HG03060 (cell line): ENCODE measurements at regions not wholly inside any gene's neighbourhood (a gene's known extent, or its start where the extent isn't known, plus 50 kb on each side); places are given as distances from the start of the nearest gene placed in this dataset.

ENCODE experiments used
- ATAC-seq: cut with Tn5 transposase; IDR thresholded peaks from one replicate; pipeline ENCODE4 v1.9.1; 2021; ENCODE audit warnings: low read depth, moderate number of reproducible peaks; ENCODE audit not compliant: unreplicated experiment

- ATAC-seq = peak; percentile 94
Measured at GRCh38 chr12:91355150-91356006, 172.8 kb upstream of the DCN start.

- no peak for ATAC-seq
Measured at GRCh38 chr12:91353266-91353665, 170.6 kb upstream of the DCN start.

GRCh38 chr12:91349476-91349875 is 166.9 kb upstream of the DCN start:
- no peak for ATAC-seq

GRCh38 chr12:91347481-91348214 is 165.0 kb upstream of the DCN start:
- no peak for ATAC-seq

GRCh38 chr12:91346827-91347226 is 164.2 kb upstream of the DCN start:
- no peak for ATAC-seq

- no peak for ATAC-seq
Measured at GRCh38 chr12:91344408-91344807, 161.8 kb upstream of the DCN start.

- ATAC-seq = no peak
Measured at GRCh38 chr12:91343010-91343409, 160.4 kb upstream of the DCN start.

GRCh38 chr12:91339106-91339505 is 156.5 kb upstream of the DCN start:
- ATAC-seq = no peak

- no peak for ATAC-seq
Measured at GRCh38 chr12:91335699-91336098, 153.1 kb upstream of the DCN start.

GRCh38 chr12:91333966-91334365 is 151.3 kb upstream of the DCN start:
- no peak for ATAC-seq

- ATAC-seq = no peak
Measured at GRCh38 chr12:91332302-91332701, 149.7 kb upstream of the DCN start.

GRCh38 chr12:91331371-91331770 is 148.8 kb upstream of the DCN start:
- no peak for ATAC-seq

GRCh38 chr12:91328451-91328850 is 145.8 kb upstream of the DCN start:
- ATAC-seq = no peak

GRCh38 chr12:91327889-91328288 is 145.3 kb upstream of the DCN start:
- ATAC-seq = no peak

- no peak for ATAC-seq
Measured at GRCh38 chr12:91327131-91327530, 144.5 kb upstream of the DCN start.

- peak; percentile 69 for ATAC-seq
Measured at GRCh38 chr12:91326058-91327027, 143.7 kb upstream of the DCN start.

- no peak for ATAC-seq
Measured at GRCh38 chr12:91320999-91321398, 138.4 kb upstream of the DCN start.

- no peak for ATAC-seq
Measured at GRCh38 chr12:91319071-91319760, 136.6 kb upstream of the DCN start.

GRCh38 chr12:91317306-91317705 is 134.7 kb upstream of the DCN start:
- no peak for ATAC-seq

GRCh38 chr12:91316907-91317269 is 134.3 kb upstream of the DCN start:
- no peak for ATAC-seq
